AG04450 (cell line): ENCODE measurements at regions not wholly inside any gene's neighbourhood (a gene's known extent, or its start where the extent isn't known, plus 50 kb on each side); places are given as distances from the start of the nearest gene placed in this dataset.

ENCODE experiments used
- CTCF ChIA-PET: fragments of 300-600, 350-600 bp; formaldehyde crosslinking; extraction: SDS; loops from one replicate; lab custom pipeline; 2022; ENCODE audit warnings: antibody characterized with exemption, inconsistent platforms; lab: Charles Lee
- POLR2A ChIA-PET: fragments of 350-600 bp; formaldehyde crosslinking; extraction: SDS; loops from one replicate; lab custom pipeline; 2021; ENCODE audit warnings: antibody characterized with exemption, inconsistent platforms; lab: Yijun Ruan, JAX
- DNase-seq: peaks from one replicate; pipeline ENCODE4 v3.0.0-alpha.2; 2011; ENCODE audit warnings: low read depth, low spot score
- H3K27ac ChIP-seq: one replicate; pipeline ENCODE4 v1.5.1; 2012; ENCODE audit warnings: low read depth, low read length, control low read depth
- H3K27me3 ChIP-seq: one replicate; pipeline ENCODE4 v1.6.0; 2012; ENCODE audit warnings: low read length; ENCODE audit not compliant: control insufficient read depth, insufficient read depth
- H3K4me3 ChIP-seq: 2 replicates; pipeline ENCODE4 v1.5.1; 2011; ENCODE audit warnings: mild to moderate bottlenecking, low read depth, low read length, control low read depth
- H3K9me3 ChIP-seq: 2 replicates; pipeline ENCODE4 v1.5.1; 2012; ENCODE audit warnings: low read length; ENCODE audit not compliant: control insufficient read depth, insufficient read depth
- CTCF ChIP-seq: IDR thresholded peaks from 2 replicates; pipeline ENCODE4 v1.5.1; 2011; ENCODE audit warnings: low read depth, low read length, control low read depth, inconsistent platforms

- no peak for TF ChIP-seq CTCF
- no peak for DNase-seq
- Histone ChIP-seq H3K27ac (no peak overlapping the region), H3K27me3 (no peaks in the 10 kb centered on the region), H3K4me3 (no peak overlapping the region), H3K9me3 (no peaks in the 10 kb centered on the region)
- ChIA-PET POLR2A (no interaction called here), CTCF (no interaction called here)
Observed at GRCh38 chr2:66673286-66673685, 238.4 kb downstream of the MEIS1 start.

DNA sequence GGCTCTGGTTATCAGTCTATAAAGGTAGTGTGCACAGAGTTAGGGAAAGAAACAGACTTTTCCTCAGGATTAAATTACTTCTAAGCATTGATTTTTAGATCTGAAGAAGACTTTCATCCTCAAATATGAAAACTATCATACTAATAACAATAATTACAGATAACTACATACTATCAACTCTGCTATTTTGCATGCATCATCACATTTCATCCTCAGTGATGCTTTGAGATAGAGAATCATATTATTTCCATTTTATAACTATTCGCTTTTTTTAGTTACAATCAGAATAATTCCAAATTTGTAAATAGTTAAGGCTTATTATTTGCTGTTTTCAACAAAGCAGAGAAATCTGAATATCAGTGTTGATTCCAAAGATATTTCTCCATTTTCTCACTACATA lies 239.2 kb downstream of the MEIS1 start:
- H3K4me3 ChIP-seq: no peak overlapping the region
- POLR2A ChIA-PET: no interaction called here
- H3K27ac ChIP-seq: no peak overlapping the region
- H3K27me3 ChIP-seq: no peaks in the 10 kb centered on the region
- no peaks in the 10 kb centered on the region for H3K9me3 ChIP-seq
- no peak for TF ChIP-seq CTCF
- CTCF ChIA-PET: no interaction called here
- no peak for DNase-seq

- TF ChIP-seq CTCF: no peak
- CTCF ChIA-PET: no interaction called here
- Histone ChIP-seq H3K27me3 (no peaks in the 10 kb centered on the region), H3K9me3 (no peaks in the 10 kb centered on the region), H3K27ac (no peak overlapping the region), H3K4me3 (no peak overlapping the region)
- no peak for DNase-seq
- POLR2A ChIA-PET: no interaction called here
Observed at GRCh38 chr2:66675591-66675990, 240.7 kb downstream of the MEIS1 start.

DNA sequence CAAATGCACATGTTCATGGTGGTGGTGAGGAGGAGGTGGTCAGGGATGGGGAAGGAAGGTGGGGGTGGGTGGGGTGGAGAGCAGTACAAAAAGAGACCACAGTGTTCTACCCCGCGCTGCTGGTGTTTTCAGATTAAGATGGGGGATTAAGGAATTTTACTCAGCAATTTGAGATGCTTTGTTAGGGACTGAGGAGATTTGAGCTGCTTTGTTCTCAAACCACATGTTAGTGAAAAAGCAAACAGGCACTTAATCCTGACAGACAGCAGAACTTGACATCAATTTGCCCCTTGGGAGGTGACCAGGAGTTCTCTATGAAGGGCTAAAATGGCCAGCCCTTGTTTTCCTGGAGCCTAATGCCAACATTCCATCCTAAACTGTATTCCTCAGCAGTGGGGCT lies 244.5 kb downstream of the MEIS1 start:
- H3K4me3 ChIP-seq: no peak overlapping the region
- no peak overlapping the region for H3K27ac ChIP-seq
- DNase-seq: no peak
- ChIA-PET CTCF (no interaction called here), POLR2A (no interaction called here)
- no peaks in the 10 kb centered on the region for H3K27me3 ChIP-seq
- no peak for TF ChIP-seq CTCF
- H3K9me3 ChIP-seq: no peaks in the 10 kb centered on the region

DNA sequence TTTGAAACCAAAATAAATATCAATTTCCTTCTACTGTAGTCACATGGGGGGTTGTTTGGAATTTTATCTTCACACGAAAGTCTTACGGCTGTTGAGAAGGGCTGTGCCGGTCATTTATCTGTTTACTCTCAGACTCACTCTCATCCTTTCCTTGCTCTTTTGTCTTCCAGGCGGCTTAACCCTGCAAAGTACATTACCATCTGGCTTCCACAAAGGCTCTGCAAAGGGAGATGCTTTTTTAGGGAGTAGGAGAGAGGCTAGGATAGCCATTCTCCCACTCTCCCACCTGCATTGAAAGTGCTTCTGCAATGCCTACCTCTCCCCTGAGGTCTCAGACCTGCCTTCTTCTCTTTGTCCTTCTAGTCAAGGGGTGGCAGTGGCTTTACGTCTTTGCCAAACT lies 247.6 kb downstream of the MEIS1 start:
- ChIA-PET CTCF (no interaction called here), POLR2A (no interaction called here)
- Histone ChIP-seq H3K27me3 (no peaks in the 10 kb centered on the region), H3K9me3 (no peaks in the 10 kb centered on the region), H3K4me3 (no peak overlapping the region), H3K27ac (no peak overlapping the region)
- no peak for DNase-seq
- TF ChIP-seq CTCF: no peak
